Lung (tissue), 11 donors: ENCODE measurements at regions not wholly inside any gene's neighbourhood (a gene's known extent, or its start where the extent isn't known, plus 50 kb on each side); places are given as distances from the start of the nearest gene placed in this dataset.
"Not testable (repeated sequence)": the region's sequence is repeated elsewhere in the genome, so short reads cannot be mapped to it uniquely, and the experiment has no call there.

ENCODE experiments used
- ATAC-seq: fragments of 200-7000 bp; cut with Tn5 transposase; one replicate; pipeline ENCODE4 v1.9.1; 2020; ENCODE audit warnings: moderate number of reproducible peaks; ENCODE audit not compliant: insufficient read depth, low FRiP score
- DNase-seq, 3 donors: peaks; one replicate each; pipeline ENCODE4 v3.0.0-alpha.2; 2013 to 2017
- H3K27ac ChIP-seq, 2 donors: one replicate each; pipeline ENCODE4 v1.5.1; 2013; ENCODE audit warnings: mild to moderate bottlenecking in 2 of 2, moderate library complexity in 2 of 2, control low read depth in 1 of 2, inconsistent platforms in 1 of 2, low read depth in 1 of 2, low read length in 1 of 2
- H3K27me3 ChIP-seq, 3 donors: one replicate each; pipeline ENCODE4 v1.5.1; 2013; ENCODE audit warnings: low read length in 2 of 3; ENCODE audit not compliant: control insufficient read depth in 3 of 3, insufficient read depth in 3 of 3
- H3K36me3 ChIP-seq, 4 donors: one replicate each; pipeline ENCODE4 v1.5.1; 2013; ENCODE audit warnings: low read length in 4 of 4, mild to moderate bottlenecking in 1 of 4, moderate library complexity in 1 of 4; ENCODE audit not compliant: control insufficient read depth in 4 of 4, insufficient read depth in 4 of 4
- H3K4me1 ChIP-seq, 5 donors: one replicate each; pipeline ENCODE4 v1.5.1; 2013; ENCODE audit warnings: low read length in 5 of 5, mild to moderate bottlenecking in 2 of 5, moderate library complexity in 1 of 5; ENCODE audit not compliant: control insufficient read depth in 5 of 5, insufficient read depth in 5 of 5
- H3K4me3 ChIP-seq: one replicate; pipeline ENCODE4 v1.5.1; 2013; ENCODE audit warnings: mild to moderate bottlenecking, control low read depth, moderate library complexity
- H3K9ac ChIP-seq, 2 donors: one replicate each; pipeline ENCODE4 v1.5.1; 2013; ENCODE audit warnings: low read length in 2 of 2, control low read depth in 1 of 2; ENCODE audit not compliant: insufficient read depth in 1 of 2
- H3K9me3 ChIP-seq, 4 donors: one replicate each; pipeline ENCODE4 v1.5.1; 2013; ENCODE audit warnings: low read length in 3 of 4, mild to moderate bottlenecking in 1 of 4, moderate library complexity in 1 of 4; ENCODE audit not compliant: control insufficient read depth in 4 of 4, insufficient read depth in 3 of 4
- CTCF ChIP-seq: IDR thresholded peaks from 2 replicates; pipeline ENCODE4 v1.5.1; 2012; ENCODE audit warnings: mild to moderate bottlenecking; ENCODE audit errors: control extremely low read depth, extremely low read depth
- WGBS, 2 donors: extraction: QIAGEN DNeasy Blood & Tissue Kit; methylation state at CpG; one replicate each; pipeline ENCODE4 v1.1.7; 2013; 5-methylcytosine and 5-hydroxymethylcytosine counted together
- donor health status: control.
- donor health status: control.
- donor health status: Bipolar disorder and iron deficiency.
- donor health status: healthy.
- donor health status: DM: yes; HTN: yes; CAD: no.

- ATAC-seq = no peak
- H3K9me3 ChIP-seq = peaks cover 0 to 3% (median 1%) of the 10 kb centered on the region in 4 donors
- no peak overlapping the region for H3K9ac ChIP-seq
- no peak overlapping the region for H3K27ac ChIP-seq
- H3K4me3 ChIP-seq = no peak overlapping the region
- peak in 2 of 3 donors; percentile 88 to 94 for DNase-seq
- no peaks in the 10 kb centered on the region for H3K36me3 ChIP-seq
- WGBS, 2 donors = 53 to 70% methylated on average over 1 of the region's 1 CpG
- peaks cover 0 to 21% (median 0%) of the 10 kb centered on the region in 5 donors for H3K4me1 ChIP-seq
- no peaks in the 10 kb centered on the region for H3K27me3 ChIP-seq
- no peak for TF ChIP-seq CTCF
These were observed 499.3 kb downstream of the PID1 start for GRCh38 chr2:228771774-228772173.

GRCh38 chr2:228771315-228771714 is 499.8 kb downstream of the PID1 start:
- Histone ChIP-seq H3K9me3 (peaks cover 0 to 3% (median 1%) of the 10 kb centered on the region in 4 donors), H3K9ac (no peak overlapping the region), H3K36me3 (no peaks in the 10 kb centered on the region), H3K4me3 (no peak overlapping the region), H3K27me3 (no peaks in the 10 kb centered on the region), H3K4me1 (peaks cover 0 to 21% (median 0%) of the 10 kb centered on the region in 5 donors), H3K27ac (peak overlapping the region; percentile 50 to 60)
- DNase-seq (peak in 1 of 3 donors; percentile 66), ATAC-seq (peak; percentile 13)
- TF ChIP-seq CTCF = no peak
- WGBS, 2 donors = 73 to 78% methylated on average over 5 of the region's 5 CpGs

GRCh38 chr2:228768818-228769217 is 502.3 kb downstream of the PID1 start:
- no peak for TF ChIP-seq CTCF
- Histone ChIP-seq H3K4me3 (no peak overlapping the region), H3K4me1 (peaks cover 0 to 21% (median 0%) of the 10 kb centered on the region in 5 donors), H3K27me3 (no peaks in the 10 kb centered on the region), H3K36me3 (no peaks in the 10 kb centered on the region), H3K27ac (no peak overlapping the region), H3K9ac (no peak overlapping the region), H3K9me3 (peaks cover 0 to 3% (median 1%) of the 10 kb centered on the region in 4 donors)
- 64 to 83% methylated on average over 1 of the region's 1 CpG for WGBS, 2 donors
- ATAC-seq (peak; percentile 32), DNase-seq (no peak)

DNA sequence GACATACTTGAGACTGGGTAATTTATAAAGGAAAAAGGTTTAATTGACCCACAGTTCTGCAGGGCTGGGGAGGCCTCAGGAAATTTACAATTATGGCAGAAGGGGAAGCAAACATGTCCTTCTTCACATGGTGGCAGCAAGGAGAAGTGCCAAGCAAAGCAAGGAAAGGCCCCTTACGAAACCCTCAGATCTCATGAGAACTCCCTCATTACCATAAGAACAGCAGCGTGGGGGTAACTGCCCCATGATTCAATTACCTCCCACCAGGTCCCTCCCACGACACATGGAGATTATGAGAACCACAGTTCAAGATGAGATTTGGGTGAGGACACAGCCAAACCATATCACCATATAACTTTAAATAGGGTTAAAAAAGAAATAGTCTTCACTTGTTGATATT is 502.9 kb downstream of the PID1 start:
- H3K36me3 ChIP-seq, H3K9me3 ChIP-seq, H3K27ac ChIP-seq, H3K4me3 ChIP-seq, ATAC-seq, H3K27me3 ChIP-seq, H3K9ac ChIP-seq, DNase-seq: not testable (repeated sequence)
- H3K4me1 ChIP-seq = peaks cover 0 to 21% (median 0%) of the 10 kb centered on the region in 5 donors
- 68 to 77% methylated on average over 3 of the region's 3 CpGs for whole genome bisulfite sequencing, 2 donors
